RKO (cell line): ENCODE measurements at regions not wholly inside any gene's neighbourhood (a gene's known extent, or its start where the extent isn't known, plus 50 kb on each side); places are given as distances from the start of the nearest gene placed in this dataset.

Experiments used
- DNase-seq: peaks from one replicate; pipeline ENCODE4 v3.0.0-alpha.2; 2016; ENCODE audit warnings: low spot score

- DNase-seq = no peak
Measured at GRCh38 chr10:3016016-3016415, 51.3 kb upstream of the PFKP start.

GRCh38 chr10:3014968-3015367 lies 52.4 kb upstream of the PFKP start:
- no peak for DNase-seq

GRCh38 chr10:3012223-3012622 lies 55.1 kb upstream of the PFKP start:
- DNase-seq = no peak

GRCh38 chr10:3010816-3011460 lies 56.4 kb upstream of the PFKP start:
- no peak for DNase-seq

- no peak for DNase-seq
Measured at GRCh38 chr10:3010334-3010733, 57.0 kb upstream of the PFKP start.

- DNase-seq = no peak
Measured at GRCh38 chr10:3009341-3009740, 58.0 kb upstream of the PFKP start.

GRCh38 chr10:3008518-3009195 lies 58.7 kb upstream of the PFKP start:
- no peak for DNase-seq

- no peak for DNase-seq
Measured at GRCh38 chr10:3006607-3007006, 60.7 kb upstream of the PFKP start.

GRCh38 chr10:3006093-3006492 lies 61.3 kb upstream of the PFKP start:
- no peak for DNase-seq

- no peak for DNase-seq
Measured at GRCh38 chr10:3002304-3002703, 65.0 kb upstream of the PFKP start.

GRCh38 chr10:3000048-3000447 lies 67.3 kb upstream of the PFKP start:
- DNase-seq = no peak

- DNase-seq = no peak
Measured at GRCh38 chr10:2994221-2994961, 73.0 kb upstream of the PFKP start.

- DNase-seq = no peak
Measured at GRCh38 chr10:2993636-2994035, 73.7 kb upstream of the PFKP start.

- DNase-seq = no peak
Measured at GRCh38 chr10:2992401-2993198, 74.7 kb upstream of the PFKP start.

- DNase-seq = no peak
Measured at GRCh38 chr10:2990764-2991163, 76.6 kb upstream of the PFKP start.

GRCh38 chr10:2989292-2989947 lies 77.9 kb upstream of the PFKP start:
- no peak for DNase-seq

GRCh38 chr10:2987185-2987768 lies 80.1 kb upstream of the PFKP start:
- DNase-seq = no peak

GRCh38 chr10:2986391-2986801 lies 81.0 kb upstream of the PFKP start:
- DNase-seq = no peak

- peak; percentile 75 for DNase-seq
Measured at GRCh38 chr10:2985729-2986232, 81.6 kb upstream of the PFKP start.

GRCh38 chr10:2984682-2985081 lies 82.7 kb upstream of the PFKP start:
- no peak for DNase-seq

- DNase-seq = no peak
Measured at GRCh38 chr10:2982146-2982545, 85.2 kb upstream of the PFKP start.
